ENCODE measurements at regions not wholly inside any gene's neighbourhood (a gene's known extent, or its start where the extent isn't known, plus 50 kb on each side); places are given as distances from the start of the nearest gene placed in this dataset.

DNA sequence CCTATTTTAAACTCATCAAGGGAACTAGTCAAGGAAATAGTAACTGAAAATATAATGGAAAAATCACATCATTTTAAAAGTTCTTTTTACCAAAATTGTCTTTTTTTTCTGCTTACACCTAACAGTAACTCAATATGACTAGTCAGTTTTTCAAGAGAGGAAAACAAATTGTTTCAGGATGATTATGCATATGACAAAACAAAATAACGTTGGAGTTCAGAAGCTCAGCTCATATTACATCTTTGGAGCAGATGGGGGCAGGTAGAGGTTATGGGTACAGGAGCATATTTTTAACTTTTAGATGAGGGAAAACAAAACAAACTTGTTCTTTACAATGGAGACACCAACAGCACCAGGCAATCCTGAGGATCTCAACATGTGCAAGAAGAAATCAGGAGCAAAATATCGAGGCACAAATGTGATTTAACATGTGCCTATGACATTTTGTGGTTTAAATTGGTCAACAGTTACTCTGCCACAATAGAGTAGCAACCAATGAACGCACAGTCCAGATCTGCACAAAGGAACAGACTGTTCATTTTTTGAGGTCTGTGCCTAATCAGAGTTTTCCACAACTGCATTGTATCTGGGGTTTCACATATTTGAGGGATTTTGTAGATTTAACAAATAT is 659.0 kb downstream of the ANXA1 start:
- TF ChIP-seq, protein P1, sequence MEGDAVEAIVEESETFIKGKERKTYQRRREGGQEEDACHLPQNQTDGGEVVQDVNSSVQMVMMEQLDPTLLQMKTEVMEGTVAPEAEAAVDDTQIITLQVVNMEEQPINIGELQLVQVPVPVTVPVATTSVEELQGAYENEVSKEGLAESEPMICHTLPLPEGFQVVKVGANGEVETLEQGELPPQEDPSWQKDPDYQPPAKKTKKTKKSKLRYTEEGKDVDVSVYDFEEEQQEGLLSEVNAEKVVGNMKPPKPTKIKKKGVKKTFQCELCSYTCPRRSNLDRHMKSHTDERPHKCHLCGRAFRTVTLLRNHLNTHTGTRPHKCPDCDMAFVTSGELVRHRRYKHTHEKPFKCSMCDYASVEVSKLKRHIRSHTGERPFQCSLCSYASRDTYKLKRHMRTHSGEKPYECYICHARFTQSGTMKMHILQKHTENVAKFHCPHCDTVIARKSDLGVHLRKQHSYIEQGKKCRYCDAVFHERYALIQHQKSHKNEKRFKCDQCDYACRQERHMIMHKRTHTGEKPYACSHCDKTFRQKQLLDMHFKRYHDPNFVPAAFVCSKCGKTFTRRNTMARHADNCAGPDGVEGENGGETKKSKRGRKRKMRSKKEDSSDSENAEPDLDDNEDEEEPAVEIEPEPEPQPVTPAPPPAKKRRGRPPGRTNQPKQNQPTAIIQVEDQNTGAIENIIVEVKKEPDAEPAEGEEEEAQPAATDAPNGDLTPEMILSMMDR (conservative IDR thresholded peaks at IDR 0.05; ENCODE audit: low read length): no peak
- TF ChIP-seq EZH2phosphoT487 (IDR thresholded peaks at IDR 0.05; ENCODE audit: borderline replicate concordance): no peak

Measured in Loucy (cell line).